Choroid plexus epithelial cell (primary cell): ENCODE measurements at regions not wholly inside any gene's neighbourhood (a gene's known extent, or its start where the extent isn't known, plus 50 kb on each side); places are given as distances from the start of the nearest gene placed in this dataset.

ENCODE experiments used
- DNase-seq: peaks from one replicate; pipeline ENCODE4 v3.0.0-alpha.2; 2010; ENCODE audit warnings: low read depth
- H3K4me3 ChIP-seq: 2 replicates; pipeline ENCODE4 v1.5.1; 2011; ENCODE audit warnings: low read depth, mild to moderate bottlenecking, control low read depth, low read length, moderate library complexity
- CTCF ChIP-seq: conservative IDR thresholded peaks from 2 replicates; pipeline ENCODE4 v1.5.1; 2011; ENCODE audit warnings: low read depth, mild to moderate bottlenecking, control low read depth, inconsistent platforms, low read length, moderate library complexity

DNA sequence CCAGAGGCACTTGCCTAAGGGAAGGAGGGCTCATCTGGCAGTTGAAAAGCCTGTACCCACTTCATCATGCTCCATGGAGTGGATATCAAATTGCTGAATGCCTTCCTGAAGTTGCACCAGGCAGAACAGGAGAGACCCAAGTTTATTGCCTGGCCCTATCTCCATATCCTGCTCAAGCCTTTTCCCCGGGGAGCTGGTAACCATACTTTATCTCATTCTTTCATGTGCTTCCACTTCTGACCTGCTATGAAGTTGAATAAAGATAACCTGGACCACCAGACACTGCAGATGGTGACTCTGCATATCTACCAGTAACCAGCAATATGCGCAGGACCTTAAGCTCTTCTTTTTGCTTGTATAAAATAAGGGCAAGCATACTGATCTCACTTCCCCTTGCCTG, 1397.5 kb upstream of the CDH6 start:
- no peak for TF ChIP-seq CTCF
- H3K4me3 ChIP-seq = no peak overlapping the region
- DNase-seq = no peak

DNA sequence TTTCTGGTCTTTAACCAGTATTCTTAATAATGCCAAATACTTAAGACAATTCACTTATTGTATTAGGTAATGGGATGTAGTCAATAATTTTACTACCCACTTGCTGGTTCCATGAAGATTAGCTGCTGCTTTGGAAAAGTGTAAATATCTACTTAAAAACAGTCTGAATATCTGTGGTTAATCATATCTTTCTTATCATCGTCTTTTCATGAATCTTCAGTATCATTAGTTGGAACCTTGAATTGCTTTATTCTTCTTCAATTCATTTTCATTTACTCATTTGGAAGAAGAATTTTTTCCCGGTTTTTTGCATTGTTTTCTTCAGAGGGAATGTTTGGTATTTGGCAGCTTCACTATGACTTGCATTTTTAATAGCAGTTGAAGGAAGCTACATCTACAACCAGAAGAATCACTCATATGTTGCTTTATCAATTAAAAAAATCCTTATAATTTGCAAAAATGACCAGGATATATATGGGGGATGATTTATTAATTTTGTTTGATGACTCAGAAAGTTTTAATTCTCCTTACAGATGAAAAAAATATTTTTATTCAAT, 1398.3 kb upstream of the CDH6 start:
- DNase-seq = no peak
- H3K4me3 ChIP-seq = no peak overlapping the region
- TF ChIP-seq CTCF = no peak

GRCh38 chr5:29794141-29794787, 1399.2 kb upstream of the CDH6 start:
- no peak overlapping the region for H3K4me3 ChIP-seq
- no peak for DNase-seq
- no peak for TF ChIP-seq CTCF

DNA sequence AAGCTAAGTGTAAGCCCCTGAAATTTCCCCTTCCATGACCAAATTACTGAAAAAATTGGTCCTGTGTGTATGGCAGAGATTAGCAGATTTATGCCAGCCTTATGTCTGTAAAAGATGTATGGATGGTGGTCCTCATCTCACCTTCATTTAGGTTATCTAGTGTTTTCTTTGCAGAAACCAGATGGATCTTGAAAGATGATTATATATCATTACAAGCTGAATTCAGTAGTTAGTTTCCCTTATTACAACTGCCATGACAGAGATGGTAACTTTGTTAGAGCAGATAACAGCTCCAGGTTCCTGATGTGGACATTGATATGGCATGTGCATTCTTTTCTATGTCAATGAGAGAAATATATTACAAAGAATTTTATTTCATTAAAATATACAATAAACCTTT, 1403.2 kb upstream of the CDH6 start:
- DNase-seq = no peak
- TF ChIP-seq CTCF = no peak
- no peak overlapping the region for H3K4me3 ChIP-seq

DNA sequence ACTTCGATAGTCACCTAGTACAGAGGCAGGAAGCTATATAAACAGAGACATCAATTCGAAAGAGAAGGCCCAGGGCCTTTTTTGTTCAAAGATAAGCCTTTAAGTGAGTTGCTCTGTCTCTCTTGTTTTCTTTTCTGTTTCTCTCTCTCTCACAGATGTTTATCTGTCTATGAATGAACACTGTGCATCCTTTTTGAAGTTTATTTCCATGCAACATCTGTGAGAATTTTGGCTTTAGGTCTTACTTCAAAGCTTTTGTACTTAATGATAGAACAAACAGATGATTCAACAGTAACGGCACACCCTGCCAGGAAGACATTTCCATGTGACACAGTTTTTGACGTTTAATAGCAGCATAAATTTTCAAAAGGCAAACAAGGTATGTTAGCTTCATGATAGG, 1413.1 kb upstream of the CDH6 start:
- H3K4me3 ChIP-seq = no peak overlapping the region
- no peak for TF ChIP-seq CTCF
- no peak for DNase-seq

GRCh38 chr5:29779141-29779540, 1414.3 kb upstream of the CDH6 start:
- no peak overlapping the region for H3K4me3 ChIP-seq
- DNase-seq = no peak
- TF ChIP-seq CTCF = no peak

DNA sequence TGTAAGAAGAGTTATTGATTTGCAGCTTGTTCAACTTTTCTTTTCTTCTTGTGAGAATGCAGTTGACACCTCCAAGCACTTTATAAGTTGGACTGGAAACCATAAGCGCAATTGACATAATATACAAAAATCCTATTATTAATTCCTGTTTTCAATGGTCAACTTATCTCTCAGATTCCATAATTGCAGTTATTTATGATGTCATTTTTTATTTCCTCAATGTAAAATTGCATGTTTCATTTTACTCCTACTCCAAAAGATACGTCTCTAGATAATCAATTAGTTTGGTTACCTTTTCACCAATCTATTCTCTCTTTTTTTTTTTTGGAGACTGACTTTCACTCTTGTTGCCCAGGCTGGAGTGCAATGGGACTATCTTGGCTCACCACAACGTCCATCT, 1416.1 kb upstream of the CDH6 start:
- no peak overlapping the region for H3K4me3 ChIP-seq
- TF ChIP-seq CTCF = no peak
- no peak for DNase-seq
